HG03175 (cell line): ENCODE measurements at regions not wholly inside any gene's neighbourhood (a gene's known extent, or its start where the extent isn't known, plus 50 kb on each side); places are given as distances from the start of the nearest gene placed in this dataset.

Experiments
- ATAC-seq: cut with Tn5 transposase; IDR thresholded peaks from one replicate; pipeline ENCODE4 v1.9.1; 2021; ENCODE audit warnings: mild to moderate bottlenecking, moderate library complexity; ENCODE audit not compliant: unreplicated experiment

DNA sequence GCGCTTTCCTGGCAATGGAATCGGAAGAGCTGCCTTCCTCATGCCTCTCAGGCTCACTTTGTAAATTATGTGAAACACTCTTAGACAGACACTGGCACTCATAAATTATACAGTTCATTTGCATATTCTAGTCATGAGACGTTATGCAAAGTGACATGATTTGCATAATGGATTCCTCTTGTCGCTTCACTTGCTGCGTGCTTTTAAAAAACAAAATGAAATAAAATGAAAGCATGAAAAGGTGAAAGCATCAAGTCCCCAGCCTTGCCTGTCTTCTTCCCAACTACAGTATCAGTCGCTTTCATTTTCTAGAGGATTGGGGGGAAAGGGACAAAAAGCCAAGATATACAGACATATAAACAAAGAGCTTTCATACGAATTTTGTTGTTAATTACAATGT is 252.8 kb upstream of the PMFBP1 start:
- no peak for ATAC-seq

DNA sequence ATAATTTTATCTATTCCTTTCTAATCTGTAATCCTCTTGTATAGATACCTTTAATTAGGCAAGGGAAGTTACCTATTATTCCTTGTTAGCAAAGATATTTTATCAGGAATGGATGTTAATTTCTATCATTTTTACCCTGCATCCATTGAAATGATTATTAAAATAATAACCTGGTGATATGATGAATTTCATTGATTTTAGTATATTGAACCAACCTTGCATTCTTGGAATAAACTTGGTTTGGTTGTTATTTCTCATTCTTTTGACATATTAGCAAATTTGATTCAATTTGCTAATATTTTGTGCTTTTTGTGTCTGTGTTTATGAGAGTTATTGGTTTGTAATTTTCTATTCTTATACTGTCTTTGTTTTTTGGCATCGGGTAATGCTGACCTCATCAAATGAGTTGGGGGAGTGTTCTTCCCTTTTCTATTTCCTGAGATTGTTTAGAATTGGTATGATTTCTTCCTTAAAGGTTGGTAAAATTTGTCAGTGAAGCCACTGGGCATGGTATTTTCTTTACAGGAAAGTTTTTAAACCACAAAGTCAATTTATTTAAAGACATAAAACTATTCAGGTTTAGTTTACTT is 250.4 kb upstream of the PMFBP1 start:
- ATAC-seq, result no peak

DNA sequence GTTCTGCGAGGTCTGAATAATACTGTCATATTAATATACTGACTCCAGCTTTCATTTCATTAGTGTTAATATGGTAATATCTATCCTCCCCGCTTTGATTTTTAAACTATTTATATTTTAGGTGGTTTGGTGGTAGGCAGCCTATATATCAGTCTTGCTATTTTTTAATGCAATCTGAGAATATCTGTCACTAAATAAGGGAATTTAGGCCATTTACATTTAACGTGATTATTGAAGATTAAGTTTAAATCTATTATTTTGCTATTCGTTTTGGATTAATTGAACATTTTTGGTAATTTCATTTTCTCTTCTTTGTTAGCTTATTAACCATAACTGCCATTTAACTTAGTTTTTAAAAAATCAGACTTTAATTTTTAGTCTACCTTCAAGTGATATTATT is 247.7 kb upstream of the PMFBP1 start:
- no peak for ATAC-seq

DNA sequence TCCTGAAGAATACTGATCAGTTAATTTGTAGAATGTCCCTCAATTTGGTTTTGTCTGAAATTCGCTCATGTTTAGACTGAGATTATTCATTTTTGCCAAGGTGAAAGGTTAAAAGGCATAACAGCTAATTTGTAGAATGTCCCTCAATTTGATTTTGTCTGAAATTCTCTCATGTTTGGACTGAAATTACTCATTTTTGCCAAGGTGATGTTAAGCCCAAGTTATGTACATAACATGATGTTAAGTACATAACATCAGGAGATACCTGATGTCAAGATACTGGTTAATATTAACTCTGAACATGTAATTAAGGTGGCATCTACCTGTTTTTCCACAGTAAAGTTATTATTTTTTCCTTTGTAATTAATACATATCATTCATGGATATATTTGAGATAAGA is 243.4 kb upstream of the PMFBP1 start:
- no peak for ATAC-seq

DNA sequence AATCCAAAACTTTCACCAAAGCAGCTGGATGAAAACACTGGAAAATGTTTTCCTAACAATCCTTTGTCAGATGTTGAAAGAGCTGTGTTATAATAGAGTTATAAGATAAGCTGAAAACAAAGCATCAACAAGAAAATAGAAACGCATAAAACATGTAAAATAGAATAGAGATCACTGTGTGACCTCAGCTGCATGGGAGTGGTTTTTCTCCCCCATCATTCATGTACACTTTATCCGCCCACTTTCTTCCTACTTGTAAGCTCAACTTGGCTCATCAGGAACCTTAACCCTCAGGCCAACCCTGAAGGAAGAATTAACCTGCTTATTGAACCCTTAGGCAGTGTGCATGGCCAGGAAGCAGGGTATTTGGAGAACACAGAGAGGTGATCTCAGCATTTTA is 238.5 kb upstream of the PMFBP1 start:
- no peak for ATAC-seq

DNA sequence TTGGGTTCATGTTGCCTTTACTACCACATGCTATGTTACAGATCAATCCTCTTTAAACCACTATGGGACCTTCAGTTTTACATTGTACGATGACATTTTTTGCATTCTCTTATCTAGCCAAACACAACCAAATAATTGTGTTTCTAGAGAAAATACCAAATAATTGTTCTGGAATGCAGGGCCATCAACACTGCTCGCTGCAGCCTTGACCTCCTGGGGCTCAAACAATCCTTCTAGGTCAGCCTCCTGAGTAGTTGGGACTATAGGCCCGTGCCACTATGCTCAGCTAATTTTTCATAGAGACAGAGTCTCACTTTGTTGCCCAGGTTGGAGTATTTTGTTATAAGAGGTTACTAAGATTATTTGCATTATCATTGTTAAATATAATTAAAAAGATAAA is 237.5 kb upstream of the PMFBP1 start:
- no peak for ATAC-seq

DNA sequence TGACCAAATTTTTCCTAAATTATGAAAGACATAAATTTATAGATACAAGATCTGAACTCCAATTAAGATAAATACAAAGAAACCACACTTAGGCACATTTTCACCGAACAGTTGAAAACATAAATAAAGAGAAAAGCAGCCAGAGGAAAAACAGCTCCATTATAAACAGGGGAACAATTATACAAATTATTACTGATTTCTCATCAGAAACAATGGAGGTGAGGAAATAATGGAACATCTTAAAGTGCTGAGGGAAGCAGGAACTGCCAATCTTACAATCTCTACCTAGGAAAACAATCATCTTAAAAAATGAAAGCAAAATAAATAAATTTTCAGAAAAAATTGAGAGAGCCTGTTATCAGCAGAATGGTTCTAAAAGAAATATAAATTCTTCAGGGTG is 234.4 kb upstream of the PMFBP1 start:
- ATAC-seq, result no peak

DNA sequence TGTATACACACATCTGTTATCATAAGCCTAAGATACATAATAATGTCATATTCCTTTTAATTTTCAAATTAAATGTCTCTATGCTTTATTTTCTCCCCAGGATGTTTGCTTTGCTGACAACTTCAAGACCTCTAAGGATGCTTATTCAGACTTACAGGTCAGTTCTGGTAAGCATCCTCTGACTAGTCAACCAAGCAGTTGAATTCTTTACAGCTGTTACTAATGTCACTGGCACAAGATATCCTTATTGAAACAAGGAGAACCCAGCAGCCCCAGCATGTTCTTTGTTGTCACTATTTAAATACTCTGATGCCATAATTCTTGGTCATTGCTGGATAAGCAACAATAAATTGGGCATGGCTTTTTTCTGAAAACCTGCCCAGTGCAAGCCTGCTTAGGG is 232.3 kb upstream of the PMFBP1 start:
- ATAC-seq, result no peak

DNA sequence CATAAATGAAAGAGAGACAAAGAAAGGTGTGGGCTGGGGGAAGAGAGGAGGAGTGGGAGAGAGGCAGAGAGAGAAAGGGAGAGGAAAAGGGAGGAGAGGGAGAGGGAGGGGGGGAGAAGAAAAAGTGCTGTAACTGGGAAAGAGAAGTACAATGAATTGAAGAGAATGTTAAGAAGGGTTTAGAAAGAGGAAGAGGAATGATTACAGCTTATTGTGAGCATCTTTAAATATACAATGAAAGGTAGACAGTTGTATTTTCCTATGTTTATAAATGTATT is 229.1 kb upstream of the PMFBP1 start:
- no peak for ATAC-seq

DNA sequence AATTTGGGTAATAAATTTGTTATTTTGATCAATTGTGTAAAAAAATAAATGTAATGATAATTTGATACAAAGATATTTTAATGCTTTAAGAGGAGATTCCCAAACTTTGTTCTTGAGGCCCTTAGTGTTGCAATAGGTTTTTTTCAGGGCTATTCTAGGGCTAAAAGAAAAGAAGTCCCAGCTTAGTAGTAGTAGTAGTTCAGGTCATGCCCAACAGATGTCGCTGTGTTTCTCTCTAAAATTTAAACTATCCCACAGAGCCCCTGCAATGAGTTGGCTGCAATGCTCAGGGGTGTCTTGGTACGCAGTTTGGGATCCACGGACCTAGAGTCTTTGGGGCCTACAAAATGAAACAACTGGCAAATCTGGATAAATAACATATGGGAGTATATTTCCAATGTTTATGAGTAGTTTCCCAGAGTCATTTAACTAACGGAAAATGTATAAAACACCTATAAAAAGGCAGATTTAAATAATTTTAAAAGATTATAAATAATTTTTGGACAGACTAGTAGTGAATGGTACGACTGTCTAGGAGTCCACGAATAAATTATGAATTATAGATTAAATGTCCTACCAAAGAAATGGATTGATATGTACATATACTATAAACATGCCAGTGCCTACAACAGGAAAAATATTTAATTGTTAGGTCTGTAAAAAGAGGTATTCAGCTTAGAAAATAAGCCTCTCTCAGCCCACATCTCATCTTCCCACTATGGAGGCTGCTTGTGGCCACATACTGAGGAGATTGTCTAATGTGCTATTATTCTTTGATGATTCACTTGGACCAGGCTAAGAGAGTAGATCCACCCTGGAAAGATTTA is 228.5 kb upstream of the PMFBP1 start:
- ATAC-seq, result peak; percentile 71

DNA sequence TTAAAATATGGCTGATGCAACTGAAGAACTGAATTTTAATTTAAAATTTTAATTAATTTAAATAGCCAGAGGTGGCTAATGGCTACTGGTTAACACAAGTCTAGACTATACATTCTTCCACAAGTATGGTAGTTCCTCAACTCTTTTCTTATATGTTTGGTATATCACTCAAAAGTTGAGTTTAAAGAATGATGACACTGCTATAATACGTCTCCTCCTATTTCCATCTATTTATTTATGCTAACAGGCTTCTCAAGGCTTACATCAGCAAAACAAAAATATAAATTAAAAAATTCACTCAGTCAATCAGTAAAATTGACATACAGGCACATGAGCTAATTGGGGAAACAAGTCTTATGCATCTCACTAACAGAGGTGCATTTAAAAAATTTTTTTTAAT is 227.9 kb upstream of the PMFBP1 start:
- ATAC-seq, result no peak

DNA sequence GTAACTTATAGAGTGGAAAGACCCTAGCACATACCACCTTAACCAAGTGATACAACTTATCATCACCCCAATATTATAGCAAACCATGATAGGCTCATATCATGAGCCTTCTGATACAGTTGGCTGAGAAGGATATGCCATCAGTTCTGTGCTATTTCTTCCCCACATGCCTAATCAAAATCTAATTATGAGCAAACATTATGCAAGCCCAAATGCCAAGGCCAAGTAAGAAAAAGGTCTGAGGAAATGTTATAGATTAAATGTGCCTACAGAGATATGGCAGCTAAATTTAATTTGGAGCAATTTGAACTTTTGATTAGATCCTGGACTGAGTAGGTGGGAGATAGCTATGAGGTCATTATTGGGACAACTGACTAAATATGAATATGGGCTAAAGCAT is 225.9 kb upstream of the PMFBP1 start:
- ATAC-seq, result no peak

DNA sequence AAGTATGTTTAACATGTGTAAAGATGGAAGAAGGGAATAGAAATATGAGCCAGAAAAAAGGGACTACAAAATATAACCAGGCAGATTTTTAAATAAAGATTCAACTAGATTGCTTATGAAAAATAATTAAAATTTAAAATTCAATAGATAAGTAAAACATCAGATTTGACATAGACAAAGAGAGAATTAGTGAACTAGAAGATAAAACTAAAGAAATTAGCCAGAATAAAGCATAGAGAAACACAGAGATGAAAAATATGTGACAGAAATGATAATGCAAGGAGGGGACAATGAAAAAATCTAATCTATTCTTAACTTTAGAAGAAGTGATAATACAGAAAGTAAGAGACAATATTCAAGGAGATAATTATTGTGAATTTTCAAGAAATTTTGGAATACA is 222.6 kb upstream of the PMFBP1 start:
- ATAC-seq, result no peak

DNA sequence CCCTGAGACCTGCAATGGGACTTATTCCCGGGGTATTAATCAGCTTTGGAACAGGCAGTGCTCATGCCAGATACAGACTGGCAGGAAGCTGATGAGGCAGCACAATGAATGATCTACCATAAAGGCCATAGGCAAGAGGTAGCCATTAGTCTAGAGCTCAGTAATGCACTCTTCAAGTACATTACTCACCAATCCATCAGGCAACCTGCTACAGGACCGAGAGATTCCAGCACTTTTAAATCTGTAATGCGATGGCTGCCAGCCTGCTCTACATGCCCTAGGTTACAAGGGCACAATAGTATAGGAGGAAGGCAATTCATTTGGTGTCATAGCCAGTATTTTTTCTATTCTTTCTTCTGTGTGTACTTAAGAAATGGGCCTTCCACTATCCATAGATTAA is 217.8 kb upstream of the PMFBP1 start:
- no peak for ATAC-seq

DNA sequence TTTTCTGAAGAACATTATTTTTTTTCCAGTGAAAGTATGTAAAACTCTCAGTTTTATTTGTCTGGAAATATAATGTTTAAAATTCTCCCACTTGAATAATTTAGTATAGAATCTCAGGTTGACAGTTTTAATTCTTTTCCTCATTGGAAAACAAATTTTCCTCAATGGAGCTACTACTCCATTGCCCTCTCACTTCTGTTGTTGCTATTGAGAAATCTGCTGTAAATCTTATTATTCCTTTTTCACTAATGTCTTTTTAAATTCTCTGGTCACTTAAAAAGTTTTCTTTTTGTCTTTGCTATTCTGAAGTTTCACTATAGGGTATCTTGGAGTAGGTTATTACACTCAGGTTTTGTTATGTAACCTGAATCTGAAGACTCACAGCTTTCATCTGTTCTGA is 216.1 kb upstream of the PMFBP1 start:
- ATAC-seq, result no peak

DNA sequence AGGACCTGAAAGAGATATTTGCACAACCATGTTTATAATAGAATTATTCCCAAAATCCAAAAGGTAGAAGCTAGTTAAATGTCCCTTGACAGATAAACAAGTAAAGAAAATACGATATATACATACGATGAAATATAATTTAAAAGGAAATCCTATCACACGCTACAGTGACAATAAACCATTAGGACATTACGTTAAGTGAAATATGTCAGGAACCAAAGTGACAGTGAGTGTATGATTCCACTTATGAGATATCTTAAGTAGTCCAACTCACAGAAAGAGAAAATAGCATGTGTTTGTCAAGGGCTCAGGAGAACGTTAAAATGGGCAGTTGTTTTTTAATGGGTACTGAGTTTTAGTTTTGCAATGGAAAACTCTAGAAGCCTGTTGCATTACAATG is 212.7 kb upstream of the PMFBP1 start:
- no peak for ATAC-seq

DNA sequence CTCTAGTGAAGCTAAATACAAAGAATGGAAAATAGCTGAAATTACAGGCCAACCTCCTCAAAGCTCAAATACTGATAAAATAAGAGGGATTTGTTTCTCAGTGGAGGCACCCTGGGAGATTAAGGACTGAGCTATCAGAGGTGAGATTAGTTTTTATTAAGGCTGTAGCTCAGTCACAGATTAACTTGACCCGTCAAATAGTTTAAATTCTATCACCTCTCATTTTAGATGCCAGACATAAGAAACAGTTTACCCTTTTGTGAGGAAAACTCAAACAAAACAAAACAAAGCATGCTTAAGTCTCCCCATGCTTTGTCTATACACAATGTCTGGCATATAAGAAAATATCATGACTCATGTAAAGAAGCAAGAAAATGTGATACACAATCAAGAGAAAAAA is 208.3 kb upstream of the PMFBP1 start:
- no peak for ATAC-seq

DNA sequence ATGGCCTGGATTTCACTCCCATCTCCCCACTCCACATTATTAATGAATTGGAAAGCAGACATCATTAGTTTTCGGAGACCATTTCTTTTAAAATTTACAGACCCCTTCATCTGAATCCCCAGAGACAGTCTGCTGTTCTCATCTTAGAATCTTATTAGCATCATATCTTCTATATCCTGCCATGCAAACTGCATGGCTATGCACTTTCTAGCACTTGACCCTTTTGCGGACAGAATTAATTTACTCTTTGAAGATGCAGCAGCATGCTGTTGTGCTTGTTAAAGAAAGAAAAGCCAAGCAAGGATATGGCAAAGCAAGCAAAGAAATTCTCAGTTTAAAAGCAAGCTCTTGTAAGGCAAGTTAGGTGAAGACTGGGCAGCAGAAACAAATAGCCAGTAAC is 201.2 kb upstream of the PMFBP1 start:
- no peak for ATAC-seq

DNA sequence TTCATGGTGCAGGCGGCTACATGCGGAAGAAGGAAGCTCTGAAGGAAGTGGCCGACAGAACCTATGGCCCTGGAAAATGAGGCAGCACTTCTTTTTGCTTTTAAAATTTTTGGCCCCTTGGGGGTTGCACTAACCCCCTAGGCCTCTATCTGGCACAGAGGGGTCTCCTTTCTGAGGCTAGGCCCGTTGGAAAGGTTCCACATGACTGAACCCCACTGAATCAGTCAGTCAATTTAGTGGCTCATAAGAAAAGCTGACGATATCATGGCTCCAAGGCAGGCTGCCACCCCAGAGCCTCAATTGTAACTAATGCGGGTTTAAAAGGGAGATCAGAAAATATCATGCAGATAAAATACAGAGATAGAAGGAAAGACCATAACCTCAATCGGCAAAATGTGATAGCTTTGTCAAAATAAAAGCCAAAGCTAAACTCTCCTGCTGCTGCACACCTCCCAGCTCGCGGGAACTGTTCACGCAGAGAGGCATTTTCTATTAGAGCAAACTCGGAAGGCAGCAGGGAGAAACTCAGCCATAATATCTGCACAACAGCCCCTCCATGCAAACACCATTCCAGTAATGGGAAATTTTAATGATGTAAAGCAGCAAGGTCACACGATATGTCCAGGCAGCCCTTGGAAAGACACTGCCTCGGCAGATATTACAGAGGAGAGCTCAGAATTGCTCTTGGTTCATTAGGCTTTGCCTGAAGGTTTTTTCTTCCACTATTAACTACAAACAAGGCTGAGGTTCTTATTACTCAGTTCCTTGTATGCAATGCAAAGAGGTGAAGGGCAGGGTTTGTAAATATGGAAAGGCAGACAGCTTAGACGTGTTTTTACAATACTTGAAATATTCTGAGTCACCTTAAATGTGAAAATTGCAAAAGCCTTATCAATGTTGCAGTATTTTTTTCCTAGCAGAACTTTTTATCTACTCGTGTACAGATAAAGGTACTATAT is 200.4 kb upstream of the PMFBP1 start:
- ATAC-seq, result no peak

DNA sequence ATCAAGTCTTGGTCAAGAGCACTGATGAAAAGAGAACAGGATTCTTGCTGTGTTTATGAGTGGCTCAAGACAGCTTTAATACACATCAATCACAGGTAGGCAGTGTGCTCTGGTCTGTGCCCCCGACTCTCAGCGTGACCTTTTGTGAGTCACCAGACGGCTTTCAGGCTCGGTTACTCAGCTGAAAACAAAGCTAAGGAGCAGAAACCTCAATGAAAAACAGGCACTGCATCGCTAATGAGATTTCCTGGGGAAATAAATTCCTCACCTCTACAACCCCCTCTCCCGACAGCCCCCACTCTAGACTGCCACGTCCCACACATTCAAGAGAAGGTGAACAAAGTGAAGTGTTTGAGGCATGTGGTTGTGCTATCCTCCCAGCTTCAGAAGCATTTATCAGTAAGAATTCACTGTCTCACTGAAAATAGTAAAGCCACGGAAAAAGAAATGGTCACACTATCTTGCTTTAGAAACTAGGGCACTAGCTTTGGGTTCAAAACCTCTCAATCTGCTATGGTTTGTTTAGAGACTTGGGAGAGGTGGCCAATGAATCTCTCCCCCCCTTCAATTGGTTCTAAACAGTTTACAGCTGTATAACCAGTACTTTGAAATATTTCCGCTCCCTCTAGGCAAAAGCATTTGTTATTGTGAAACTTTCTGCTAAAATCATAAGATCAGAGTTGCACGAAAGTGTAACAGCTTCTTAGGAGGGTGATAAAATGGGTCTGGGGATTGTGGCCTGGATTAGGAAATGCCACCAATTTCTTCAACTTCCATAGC is 199.5 kb upstream of the PMFBP1 start:
- no peak for ATAC-seq

DNA sequence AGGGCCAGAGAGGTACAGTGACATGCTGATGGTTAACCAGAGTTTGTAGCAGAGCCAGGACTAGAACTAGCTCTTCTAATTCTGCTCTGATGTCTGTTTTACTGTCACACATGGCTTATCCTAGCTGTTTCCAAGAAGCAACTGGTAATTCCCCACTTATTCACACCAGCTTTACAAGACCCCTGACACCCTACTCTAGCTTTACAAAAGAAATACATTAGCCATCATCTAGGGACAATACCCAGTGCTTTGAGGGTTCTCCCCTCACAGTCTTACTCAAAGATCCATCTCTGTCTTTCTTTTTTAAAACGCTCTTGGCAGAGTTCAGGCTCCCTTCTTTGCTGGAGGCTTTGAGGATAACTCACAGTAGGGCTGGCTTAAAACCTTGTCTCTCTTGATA is 197.3 kb upstream of the PMFBP1 start:
- no peak for ATAC-seq
